Mucosa of gallbladder (tissue), 1 donor: ENCODE measurements at regions not wholly inside any gene's neighbourhood (a gene's known extent, or its start where the extent isn't known, plus 50 kb on each side); places are given as distances from the start of the nearest gene placed in this dataset.

Experiments used
- DNase-seq: peaks from one replicate; pipeline ENCODE4 v3.0.0-alpha.2; 2020; ENCODE audit warnings: low spot score
- donor health status: DM: no; HTN: no; CAD: no.

- peak; percentile 4 for DNase-seq
Observed at GRCh38 chr5:6236170-6236793, 142.1 kb downstream of the MED10 start.

- DNase-seq = peak; percentile 4
Observed at GRCh38 chr5:6235726-6236125, 142.6 kb downstream of the MED10 start.

- DNase-seq = no peak
Observed at GRCh38 chr5:6228257-6229250, 149.8 kb downstream of the MED10 start.

GRCh38 chr5:6225121-6225607, 153.2 kb downstream of the MED10 start:
- no peak for DNase-seq

GRCh38 chr5:6224406-6224805, 153.9 kb downstream of the MED10 start:
- no peak for DNase-seq

- no peak for DNase-seq
Observed at GRCh38 chr5:6222899-6223298, 155.4 kb downstream of the MED10 start.

GRCh38 chr5:6222121-6222520, 156.2 kb downstream of the MED10 start:
- DNase-seq = no peak

GRCh38 chr5:6221141-6221626, 157.2 kb downstream of the MED10 start:
- no peak for DNase-seq

GRCh38 chr5:6220346-6221088, 157.8 kb downstream of the MED10 start:
- DNase-seq = no peak

- DNase-seq = no peak
Observed at GRCh38 chr5:6218517-6218916, 159.8 kb downstream of the MED10 start.

GRCh38 chr5:6218116-6218515, 160.2 kb downstream of the MED10 start:
- DNase-seq = no peak

GRCh38 chr5:6216471-6217075, 161.8 kb downstream of the MED10 start:
- DNase-seq = no peak

GRCh38 chr5:6215891-6216290, 162.5 kb downstream of the MED10 start:
- DNase-seq = no peak

- DNase-seq = no peak
Observed at GRCh38 chr5:6212244-6212643, 166.1 kb downstream of the MED10 start.

GRCh38 chr5:6206501-6206900, 171.8 kb downstream of the MED10 start:
- no peak for DNase-seq

GRCh38 chr5:6202968-6203365, 175.4 kb downstream of the MED10 start:
- no peak for DNase-seq

GRCh38 chr5:6202149-6202967, 176.0 kb downstream of the MED10 start:
- no peak for DNase-seq

GRCh38 chr5:6201631-6202030, 176.7 kb downstream of the MED10 start:
- no peak for DNase-seq

GRCh38 chr5:6198531-6198930, 179.8 kb downstream of the MED10 start:
- no peak for DNase-seq

- DNase-seq = no peak
Observed at GRCh38 chr5:6197427-6197826, 180.9 kb downstream of the MED10 start.
